SKM-1 (cell line): ENCODE measurements at regions not wholly inside any gene's neighbourhood (a gene's known extent, or its start where the extent isn't known, plus 50 kb on each side); places are given as distances from the start of the nearest gene placed in this dataset.
"Not testable (repeated sequence)": the region's sequence is repeated elsewhere in the genome, so short reads cannot be mapped to it uniquely, and the experiment has no call there.

Experiments used
- DNase-seq: peaks from one replicate; lab custom pipeline; 2025; ENCODE audit not compliant: unreplicated experiment; lab: John Stamatoyannopoulos, UW

DNA sequence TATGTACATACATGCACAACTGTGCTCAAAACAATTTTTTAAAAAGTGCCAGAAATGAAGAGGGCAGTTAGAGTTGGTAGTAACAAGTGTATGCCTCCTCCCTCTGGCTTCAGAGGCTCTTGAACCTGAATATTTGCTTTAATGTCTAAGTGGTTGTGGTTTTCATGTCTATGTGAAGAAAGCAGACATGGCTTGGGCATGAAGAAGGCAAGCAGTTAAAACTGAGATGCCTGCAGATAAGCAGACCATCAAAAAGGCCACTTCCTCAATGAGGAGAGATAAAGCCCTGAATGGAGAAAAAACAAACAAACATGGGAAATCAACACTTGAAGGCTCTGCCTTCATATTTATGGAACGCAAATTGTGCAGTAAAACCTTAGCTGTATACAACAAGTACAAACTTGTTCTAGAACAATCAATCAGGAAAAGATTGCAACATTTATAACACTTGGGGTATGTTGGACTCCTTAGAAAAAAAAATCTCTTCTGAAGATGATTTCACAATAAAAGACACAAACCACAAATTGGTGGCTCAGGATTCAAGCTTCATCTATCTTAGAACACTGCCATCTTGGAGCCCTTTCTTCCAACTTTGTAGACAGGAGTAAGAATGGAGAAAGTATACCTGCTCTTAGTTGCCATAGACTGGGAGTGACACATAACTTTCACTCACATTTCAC, 52.7 kb upstream of the PLA2G4A start:
- peak; percentile 70 for DNase-seq

DNA sequence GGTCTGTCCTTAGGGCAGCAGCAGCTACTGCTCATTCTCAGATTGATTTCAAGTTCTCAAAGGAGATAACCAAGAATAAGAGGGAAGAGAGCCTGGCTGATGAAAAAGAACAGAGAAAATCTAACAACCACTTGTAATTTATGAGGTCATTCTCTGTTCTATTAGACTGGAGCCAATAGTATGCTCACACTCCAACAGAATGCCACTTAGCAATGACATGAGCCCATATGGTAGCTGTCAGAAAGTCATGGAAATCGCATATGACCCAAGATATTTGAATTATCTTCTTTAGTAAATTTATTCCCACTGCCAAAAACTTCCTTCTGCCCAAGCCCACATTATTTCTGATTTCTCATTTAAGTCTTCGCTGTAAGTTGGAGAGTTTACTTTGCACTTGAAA, 53.7 kb upstream of the PLA2G4A start:
- no peak for DNase-seq

- no peak for DNase-seq
Measured at GRCh38 chr1:186772228-186772627, 56.5 kb upstream of the PLA2G4A start.

GRCh38 chr1:186770421-186770820, 58.3 kb upstream of the PLA2G4A start:
- DNase-seq = no peak

GRCh38 chr1:186768906-186769305, 59.8 kb upstream of the PLA2G4A start:
- DNase-seq = no peak

- DNase-seq = no peak
Measured at GRCh38 chr1:186765446-186765845, 63.3 kb upstream of the PLA2G4A start.

DNA sequence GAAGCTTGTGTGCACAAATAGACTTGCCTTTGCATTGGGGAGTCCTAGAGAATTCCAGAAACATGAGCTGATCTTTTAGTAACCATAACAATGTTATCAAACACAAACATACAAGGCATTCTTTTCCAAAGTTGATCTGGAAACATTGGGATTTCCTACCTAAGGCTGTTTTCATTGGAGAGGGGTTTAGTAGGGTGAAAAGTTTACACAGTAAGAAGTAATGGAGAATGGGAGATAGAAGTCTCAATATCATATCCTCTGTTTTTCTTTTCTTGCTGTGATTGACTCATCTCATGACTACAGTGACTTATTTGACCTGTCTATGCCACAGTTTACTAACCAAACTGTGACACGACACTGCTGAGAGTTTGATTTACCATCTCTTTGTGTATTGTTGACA, 65.6 kb upstream of the PLA2G4A start:
- no peak for DNase-seq

DNA sequence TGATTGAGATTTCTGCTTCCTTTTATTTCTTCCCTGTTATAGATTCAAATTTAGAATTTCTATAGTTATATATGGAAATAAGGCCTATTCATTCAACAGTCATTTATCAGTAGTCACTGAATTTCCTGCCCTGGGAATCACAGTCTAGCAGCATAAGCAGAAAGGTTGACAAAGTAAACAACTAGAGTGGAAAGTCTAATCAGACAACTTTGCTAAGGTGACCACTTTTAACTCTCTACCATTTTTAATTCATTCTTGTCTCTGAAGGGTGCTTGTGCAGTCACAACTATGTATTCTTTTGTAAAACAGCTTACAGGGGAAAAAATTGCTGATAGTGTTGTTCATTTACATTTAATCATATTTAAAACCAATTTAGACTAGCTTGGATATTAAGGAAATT, 66.1 kb upstream of the PLA2G4A start:
- DNase-seq = no peak

DNA sequence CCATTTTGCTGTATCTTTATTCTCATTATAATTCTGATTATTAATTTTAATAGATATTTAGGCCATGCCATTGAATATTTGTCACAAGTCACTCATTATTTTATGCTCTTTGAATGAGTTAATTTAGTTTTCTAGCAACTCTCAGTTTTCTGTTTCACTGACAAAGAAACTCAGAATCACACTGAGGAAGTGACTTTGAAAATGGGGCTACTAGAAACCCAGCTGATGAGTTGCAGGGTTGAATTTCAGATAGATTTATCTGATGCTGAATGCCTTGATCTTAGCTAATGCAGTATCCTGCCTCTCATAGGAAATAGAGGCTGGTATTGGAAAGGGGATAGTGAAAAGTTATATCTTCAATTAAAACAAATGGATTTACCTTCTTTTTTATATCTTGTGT, 67.4 kb upstream of the PLA2G4A start:
- DNase-seq = no peak

GRCh38 chr1:186760446-186760845, 68.3 kb upstream of the PLA2G4A start:
- DNase-seq = no peak

DNA sequence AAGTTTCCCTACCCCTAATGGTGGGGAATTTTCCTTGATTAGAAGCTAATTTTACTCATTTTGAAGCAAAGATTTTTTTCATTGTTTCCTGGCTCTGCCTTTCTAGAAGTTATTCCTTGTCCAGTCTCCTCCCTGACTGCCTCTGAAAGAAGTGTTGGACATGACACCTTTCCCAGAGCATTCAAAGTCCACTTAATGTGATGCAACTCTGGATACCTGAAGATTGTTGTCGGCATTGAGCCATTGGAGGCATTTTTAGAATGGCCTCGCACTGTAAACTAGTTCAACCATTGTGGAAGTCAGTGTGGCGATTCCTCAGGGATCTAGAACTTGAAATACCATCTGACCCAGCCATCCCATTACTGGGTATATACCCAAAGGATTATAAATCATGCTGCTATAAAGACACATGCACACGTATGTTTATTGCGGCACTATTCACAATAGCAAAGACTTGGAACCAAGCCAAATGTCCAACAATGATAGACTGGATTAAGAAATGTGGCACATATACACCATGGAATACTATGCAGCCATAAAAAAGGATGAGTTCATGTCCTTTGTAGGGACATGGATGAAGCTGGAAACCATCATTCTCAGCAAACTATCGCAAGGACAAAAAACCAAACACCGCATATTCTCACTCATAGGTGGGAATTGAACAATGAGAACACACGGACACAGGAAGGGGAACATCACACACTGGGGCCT, 69.7 kb upstream of the PLA2G4A start:
- not testable (repeated sequence) for DNase-seq

GRCh38 chr1:186757851-186758250, 70.9 kb upstream of the PLA2G4A start:
- DNase-seq = no peak

DNA sequence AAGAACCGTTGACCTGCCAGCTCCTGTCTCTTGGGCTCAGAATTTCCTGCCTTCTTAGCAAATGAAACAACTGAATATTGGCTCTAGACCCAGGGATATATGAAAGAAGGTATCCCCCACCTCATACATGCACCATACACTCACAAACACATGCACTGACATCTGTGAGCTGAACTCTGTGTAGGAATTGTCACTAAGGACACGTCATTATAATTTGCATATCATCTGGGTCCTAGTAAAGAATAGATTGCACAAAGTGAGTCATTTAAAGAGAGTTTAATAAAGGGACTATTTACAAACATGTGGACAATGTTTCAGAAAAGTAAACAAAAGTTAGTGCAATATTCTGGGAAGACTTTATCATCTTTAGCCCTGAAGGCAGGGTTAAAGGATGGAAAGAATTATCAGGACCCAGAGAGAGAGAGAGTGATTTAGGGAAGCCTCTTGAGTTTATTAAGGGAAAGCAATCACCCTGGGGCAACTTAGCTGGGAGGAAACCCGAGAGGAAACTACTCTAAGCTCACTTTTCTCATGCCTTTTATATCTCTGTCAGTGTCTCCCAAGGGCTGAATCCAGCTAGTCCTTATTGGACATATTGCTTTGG, 74.1 kb upstream of the PLA2G4A start:
- DNase-seq = no peak

- no peak for DNase-seq
Measured at GRCh38 chr1:186753241-186753640, 73.0 kb upstream of the PTGS2 start.

DNA sequence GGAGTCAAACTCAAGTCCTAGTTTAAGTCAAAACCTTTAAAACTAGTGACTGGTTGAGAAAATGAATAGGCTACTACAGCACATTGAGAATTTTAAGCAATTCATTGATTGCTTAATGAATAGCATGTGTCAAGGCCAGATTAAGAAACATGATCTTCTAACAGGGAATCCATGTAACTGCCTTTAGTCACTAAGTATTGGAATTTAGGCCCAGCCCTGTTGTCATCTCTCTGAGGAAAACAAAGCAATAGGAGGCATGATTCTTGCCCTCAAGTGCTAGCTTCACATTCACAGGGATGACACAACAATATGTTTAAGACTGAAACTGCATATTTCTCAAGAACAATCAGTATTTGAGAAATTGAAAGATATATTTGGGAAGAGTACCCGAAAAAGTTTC, 70.0 kb upstream of the PTGS2 start:
- DNase-seq = no peak

DNA sequence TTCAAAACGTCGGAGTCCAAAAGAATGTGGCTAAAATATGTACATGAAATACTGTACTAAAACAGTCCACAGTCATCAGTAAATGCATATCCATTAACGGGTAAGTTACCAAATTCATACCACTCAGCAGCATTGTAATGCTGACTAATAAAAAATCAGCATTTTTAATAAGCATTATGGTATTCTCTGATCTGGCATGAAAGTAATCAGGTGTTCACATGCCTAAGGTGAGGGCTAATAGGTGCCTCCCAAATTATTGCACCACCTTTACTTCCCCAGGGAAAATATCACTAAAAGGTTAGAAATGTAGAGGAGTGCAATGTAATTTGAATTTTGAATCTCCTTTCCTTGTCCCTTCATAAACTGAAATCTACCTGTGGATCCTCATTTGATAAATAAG, 69.6 kb upstream of the PTGS2 start:
- no peak for DNase-seq

DNA sequence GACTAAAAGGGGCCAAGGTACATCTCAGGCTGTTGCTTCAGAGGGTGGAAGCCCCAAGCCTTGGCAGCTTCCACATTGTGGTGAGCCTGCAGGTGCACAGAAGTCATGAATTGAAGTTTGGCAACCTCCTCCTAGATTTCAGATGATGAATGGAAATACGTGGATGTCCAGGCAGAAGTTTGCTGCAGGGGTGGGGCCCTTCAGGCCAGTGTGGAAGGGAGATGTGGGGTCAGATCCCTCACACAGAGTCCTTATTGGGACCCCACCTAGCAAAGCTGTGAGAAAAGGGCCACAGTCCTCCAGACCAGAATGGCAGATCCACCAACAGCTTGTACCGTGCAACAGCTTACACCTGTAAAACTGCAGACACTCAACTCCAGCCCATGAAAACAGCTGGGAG, 67.4 kb upstream of the PTGS2 start:
- DNase-seq = no peak

GRCh38 chr1:186745531-186746146, 65.4 kb upstream of the PTGS2 start:
- DNase-seq = no peak

GRCh38 chr1:186741640-186742039, 61.4 kb upstream of the PTGS2 start:
- no peak for DNase-seq

DNA sequence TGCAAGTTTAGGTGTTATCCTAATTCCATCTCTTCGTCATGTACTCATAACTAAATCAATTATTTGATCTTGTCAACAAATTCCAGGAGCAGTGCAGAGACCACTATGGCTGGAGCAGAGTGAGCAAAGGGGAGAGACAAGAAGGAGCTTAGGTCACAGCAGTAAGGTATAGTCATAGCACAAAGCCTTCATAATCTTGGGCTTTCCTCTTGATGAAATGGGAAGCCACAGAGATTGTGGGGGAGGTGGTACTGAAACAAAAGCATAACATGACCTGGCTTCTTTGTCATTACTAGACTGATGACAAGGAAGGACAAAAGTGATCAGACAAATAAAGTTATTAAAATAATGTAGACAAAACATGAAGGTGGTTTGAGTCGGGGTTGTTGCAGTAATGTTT, 60.1 kb upstream of the PTGS2 start:
- DNase-seq = no peak

DNA sequence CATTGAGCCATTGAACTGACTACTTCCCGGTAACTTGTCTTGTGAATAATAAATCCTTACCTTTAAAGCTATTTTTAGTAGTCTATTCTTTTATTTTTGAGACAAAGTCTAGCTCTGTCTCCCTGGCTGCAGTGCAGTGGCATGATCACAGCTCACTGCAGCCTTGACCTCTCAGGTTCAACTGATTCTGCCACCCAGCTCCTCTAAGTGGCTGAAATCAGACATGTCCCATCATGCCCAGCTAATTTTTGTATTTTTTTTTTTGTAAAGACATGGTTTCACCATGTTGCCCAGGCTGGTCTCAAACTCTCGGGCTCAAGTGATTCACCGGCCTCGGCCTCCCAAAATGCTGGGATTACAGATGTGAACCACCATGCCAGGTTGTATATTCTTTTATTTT, 59.3 kb upstream of the PTGS2 start:
- no peak for DNase-seq

GRCh38 chr1:186738926-186739325, 58.7 kb upstream of the PTGS2 start:
- DNase-seq = peak; percentile 33
